GM18867 (cell line): ENCODE measurements at regions not wholly inside any gene's neighbourhood (a gene's known extent, or its start where the extent isn't known, plus 50 kb on each side); places are given as distances from the start of the nearest gene placed in this dataset.
"Not testable (repeated sequence)": the region's sequence is repeated elsewhere in the genome, so short reads cannot be mapped to it uniquely, and the experiment has no call there.

ENCODE experiments used
- ATAC-seq: cut with Tn5 transposase; IDR thresholded peaks from one replicate; pipeline ENCODE4 v1.9.1; 2021; ENCODE audit warnings: mild to moderate bottlenecking, moderate library complexity; ENCODE audit not compliant: unreplicated experiment

- no peak for ATAC-seq
These were observed 572.2 kb upstream of the SOX9 start for GRCh38 chr17:71548540-71549190.

- no peak for ATAC-seq
These were observed 570.1 kb upstream of the SOX9 start for GRCh38 chr17:71550675-71551074.

- no peak for ATAC-seq
These were observed 567.4 kb upstream of the SOX9 start for GRCh38 chr17:71553381-71553780.

- ATAC-seq: no peak
These were observed 561.9 kb upstream of the SOX9 start for GRCh38 chr17:71558901-71559300.

GRCh38 chr17:71572343-71572742 lies 548.5 kb upstream of the SOX9 start:
- ATAC-seq: no peak

GRCh38 chr17:71578446-71578845 lies 542.4 kb upstream of the SOX9 start:
- ATAC-seq: no peak

GRCh38 chr17:71580220-71580619 lies 540.6 kb upstream of the SOX9 start:
- no peak for ATAC-seq

- ATAC-seq: no peak
These were observed 535.3 kb upstream of the SOX9 start for GRCh38 chr17:71585540-71585939.

GRCh38 chr17:71592431-71592830 lies 528.4 kb upstream of the SOX9 start:
- ATAC-seq: no peak

GRCh38 chr17:71593078-71593477 lies 527.7 kb upstream of the SOX9 start:
- no peak for ATAC-seq

GRCh38 chr17:71599583-71599982 lies 521.2 kb upstream of the SOX9 start:
- ATAC-seq: not testable (repeated sequence)

- ATAC-seq: no peak
These were observed 520.6 kb upstream of the SOX9 start for GRCh38 chr17:71600137-71600789.

- no peak for ATAC-seq
These were observed 518.8 kb upstream of the SOX9 start for GRCh38 chr17:71601894-71602504.

- no peak for ATAC-seq
These were observed 506.8 kb upstream of the SOX9 start for GRCh38 chr17:71613996-71614395.

- ATAC-seq: no peak
These were observed 505.0 kb upstream of the SOX9 start for GRCh38 chr17:71615820-71616219.

- ATAC-seq: not testable (repeated sequence)
These were observed 503.1 kb upstream of the SOX9 start for GRCh38 chr17:71617767-71618166.

- ATAC-seq: no peak
These were observed 495.5 kb upstream of the SOX9 start for GRCh38 chr17:71625330-71625729.

- ATAC-seq: no peak
These were observed 492.5 kb upstream of the SOX9 start for GRCh38 chr17:71628306-71628705.

GRCh38 chr17:71631483-71631882 lies 489.3 kb upstream of the SOX9 start:
- no peak for ATAC-seq

- no peak for ATAC-seq
These were observed 488.5 kb upstream of the SOX9 start for GRCh38 chr17:71632328-71632727.

GRCh38 chr17:71633391-71633849 lies 487.4 kb upstream of the SOX9 start:
- ATAC-seq: no peak

GRCh38 chr17:71634376-71634775 lies 486.4 kb upstream of the SOX9 start:
- ATAC-seq: no peak
